GM12864 (cell line): ENCODE measurements at regions not wholly inside any gene's neighbourhood (a gene's known extent, or its start where the extent isn't known, plus 50 kb on each side); places are given as distances from the start of the nearest gene placed in this dataset.

Source experiments
- DNase-seq: peaks from one replicate; pipeline ENCODE4 v3.0.0-alpha.2; 2011; ENCODE audit warnings: low read depth
- H3K4me3 ChIP-seq: 2 replicates; pipeline ENCODE4 v1.5.1; 2011; ENCODE audit warnings: mild to moderate bottlenecking, low read depth, low read length, control low read depth
- CTCF ChIP-seq: IDR thresholded peaks from 2 replicates; pipeline ENCODE4 v1.5.1; 2011; ENCODE audit warnings: low read depth, mild to moderate bottlenecking, moderate library complexity, low read length, control low read depth, inconsistent platforms; ENCODE audit errors: missing control alignments

- no peak overlapping the region for H3K4me3 ChIP-seq
- DNase-seq = no peak
- TF ChIP-seq CTCF = no peak
Measured at GRCh38 chr5:58202941-58203444, 256.9 kb downstream of the PLK2 start.

- no peak overlapping the region for H3K4me3 ChIP-seq
- no peak for TF ChIP-seq CTCF
- DNase-seq = no peak
Measured at GRCh38 chr5:58201922-58202648, 257.8 kb downstream of the PLK2 start.

- H3K4me3 ChIP-seq = no peak overlapping the region
- no peak for DNase-seq
- no peak for TF ChIP-seq CTCF
Measured at GRCh38 chr5:58200451-58200850, 259.4 kb downstream of the PLK2 start.

GRCh38 chr5:58199087-58199486 lies 260.8 kb downstream of the PLK2 start:
- no peak overlapping the region for H3K4me3 ChIP-seq
- no peak for TF ChIP-seq CTCF
- no peak for DNase-seq

GRCh38 chr5:58198330-58198729 lies 261.6 kb downstream of the PLK2 start:
- no peak overlapping the region for H3K4me3 ChIP-seq
- DNase-seq = no peak
- no peak for TF ChIP-seq CTCF

- DNase-seq = no peak
- no peak for TF ChIP-seq CTCF
- H3K4me3 ChIP-seq = no peak overlapping the region
Measured at GRCh38 chr5:58197875-58198274, 262.0 kb downstream of the PLK2 start.

GRCh38 chr5:58191443-58191842 lies 268.4 kb downstream of the PLK2 start:
- H3K4me3 ChIP-seq = no peak overlapping the region
- no peak for TF ChIP-seq CTCF
- no peak for DNase-seq
